ENCODE measurements at regions not wholly inside any gene's neighbourhood (a gene's known extent, or its start where the extent isn't known, plus 50 kb on each side); places are given as distances from the start of the nearest gene placed in this dataset.

DNA sequence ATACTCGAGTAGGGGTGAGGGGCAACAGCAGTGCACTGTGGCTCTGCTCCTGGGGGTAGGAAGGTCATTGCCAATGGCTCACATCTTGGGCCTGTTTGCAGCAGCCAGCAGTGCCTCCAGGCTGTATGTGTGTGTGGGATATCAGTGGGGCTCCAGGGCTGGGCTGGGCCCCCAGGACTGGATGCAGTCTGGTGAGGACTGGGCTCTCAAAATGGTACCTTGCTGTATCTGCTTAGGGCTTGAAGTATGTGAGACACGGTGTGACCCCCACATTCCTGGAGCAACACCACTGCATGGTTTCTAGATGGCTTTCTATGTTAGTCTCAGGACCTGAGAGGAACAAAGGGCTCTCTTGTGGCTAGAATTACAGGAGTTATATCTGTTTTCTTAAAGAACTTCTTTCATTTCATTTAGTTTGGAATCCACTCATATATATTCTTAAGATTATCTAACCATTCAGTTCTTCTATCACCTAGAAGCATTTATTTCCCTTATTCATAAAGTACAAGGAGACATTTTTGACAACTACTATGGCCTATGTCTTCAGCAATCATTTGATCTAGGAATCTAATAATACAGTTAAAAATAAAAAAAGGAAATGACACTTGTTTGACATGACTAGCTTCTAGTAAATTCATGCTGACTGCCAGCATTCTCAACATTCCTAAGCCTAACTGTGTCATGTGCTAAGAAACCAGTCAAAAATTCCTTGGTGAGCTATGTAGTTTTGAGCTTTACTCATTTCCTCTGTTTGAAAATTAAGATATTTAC is 443.2 kb upstream of the SEMA3A start:
- TF ChIP-seq FOXP2 (optimal IDR thresholded peaks at IDR 0.05; ENCODE audit: borderline replicate concordance, extremely low read depth, extremely low read length, insufficient read depth), result no peak

DNA sequence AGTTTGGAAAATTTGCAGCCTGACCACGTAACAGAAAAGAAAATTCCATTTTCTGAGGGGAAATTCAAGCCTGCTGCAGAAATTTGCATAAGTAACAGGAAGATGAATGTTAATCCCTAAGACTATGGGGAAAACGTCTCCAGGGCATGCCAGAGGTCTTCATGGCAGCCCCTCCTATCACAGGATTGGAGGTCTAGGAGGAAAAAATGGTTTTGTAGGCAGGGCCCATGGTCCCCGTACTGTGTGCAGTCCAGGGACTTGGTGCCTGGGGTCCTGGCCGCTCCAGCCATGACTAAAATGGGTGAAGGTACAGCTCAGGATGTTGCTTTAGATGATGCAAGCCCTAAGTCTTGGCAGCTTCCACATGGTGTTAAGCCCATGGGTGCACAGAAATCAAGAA is 437.3 kb upstream of the SEMA3A start:
- TF ChIP-seq, protein P1, sequence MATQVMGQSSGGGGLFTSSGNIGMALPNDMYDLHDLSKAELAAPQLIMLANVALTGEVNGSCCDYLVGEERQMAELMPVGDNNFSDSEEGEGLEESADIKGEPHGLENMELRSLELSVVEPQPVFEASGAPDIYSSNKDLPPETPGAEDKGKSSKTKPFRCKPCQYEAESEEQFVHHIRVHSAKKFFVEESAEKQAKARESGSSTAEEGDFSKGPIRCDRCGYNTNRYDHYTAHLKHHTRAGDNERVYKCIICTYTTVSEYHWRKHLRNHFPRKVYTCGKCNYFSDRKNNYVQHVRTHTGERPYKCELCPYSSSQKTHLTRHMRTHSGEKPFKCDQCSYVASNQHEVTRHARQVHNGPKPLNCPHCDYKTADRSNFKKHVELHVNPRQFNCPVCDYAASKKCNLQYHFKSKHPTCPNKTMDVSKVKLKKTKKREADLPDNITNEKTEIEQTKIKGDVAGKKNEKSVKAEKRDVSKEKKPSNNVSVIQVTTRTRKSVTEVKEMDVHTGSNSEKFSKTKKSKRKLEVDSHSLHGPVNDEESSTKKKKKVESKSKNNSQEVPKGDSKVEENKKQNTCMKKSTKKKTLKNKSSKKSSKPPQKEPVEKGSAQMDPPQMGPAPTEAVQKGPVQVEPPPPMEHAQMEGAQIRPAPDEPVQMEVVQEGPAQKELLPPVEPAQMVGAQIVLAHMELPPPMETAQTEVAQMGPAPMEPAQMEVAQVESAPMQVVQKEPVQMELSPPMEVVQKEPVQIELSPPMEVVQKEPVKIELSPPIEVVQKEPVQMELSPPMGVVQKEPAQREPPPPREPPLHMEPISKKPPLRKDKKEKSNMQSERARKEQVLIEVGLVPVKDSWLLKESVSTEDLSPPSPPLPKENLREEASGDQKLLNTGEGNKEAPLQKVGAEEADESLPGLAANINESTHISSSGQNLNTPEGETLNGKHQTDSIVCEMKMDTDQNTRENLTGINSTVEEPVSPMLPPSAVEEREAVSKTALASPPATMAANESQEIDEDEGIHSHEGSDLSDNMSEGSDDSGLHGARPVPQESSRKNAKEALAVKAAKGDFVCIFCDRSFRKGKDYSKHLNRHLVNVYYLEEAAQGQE (IDR thresholded peaks at IDR 0.05; ENCODE audit: insufficient read depth in 1 of 2, low read depth in 2 of 2, low read length in 2 of 2), result no peak
- TF ChIP-seq TAF1 (IDR thresholded peaks at IDR 0.05; ENCODE audit: borderline replicate concordance, insufficient read depth, low read length) (no peak), SIN3A (IDR thresholded peaks at IDR 0.05; ENCODE audit: borderline replicate concordance, insufficient read depth, low read length) (no peak), FOXP2 (optimal IDR thresholded peaks at IDR 0.05; ENCODE audit: borderline replicate concordance, extremely low read depth, extremely low read length, insufficient read depth) (no peak), POLR2AphosphoS5 (IDR thresholded peaks at IDR 0.05; ENCODE audit: low read depth, low read length) (no peak)

DNA sequence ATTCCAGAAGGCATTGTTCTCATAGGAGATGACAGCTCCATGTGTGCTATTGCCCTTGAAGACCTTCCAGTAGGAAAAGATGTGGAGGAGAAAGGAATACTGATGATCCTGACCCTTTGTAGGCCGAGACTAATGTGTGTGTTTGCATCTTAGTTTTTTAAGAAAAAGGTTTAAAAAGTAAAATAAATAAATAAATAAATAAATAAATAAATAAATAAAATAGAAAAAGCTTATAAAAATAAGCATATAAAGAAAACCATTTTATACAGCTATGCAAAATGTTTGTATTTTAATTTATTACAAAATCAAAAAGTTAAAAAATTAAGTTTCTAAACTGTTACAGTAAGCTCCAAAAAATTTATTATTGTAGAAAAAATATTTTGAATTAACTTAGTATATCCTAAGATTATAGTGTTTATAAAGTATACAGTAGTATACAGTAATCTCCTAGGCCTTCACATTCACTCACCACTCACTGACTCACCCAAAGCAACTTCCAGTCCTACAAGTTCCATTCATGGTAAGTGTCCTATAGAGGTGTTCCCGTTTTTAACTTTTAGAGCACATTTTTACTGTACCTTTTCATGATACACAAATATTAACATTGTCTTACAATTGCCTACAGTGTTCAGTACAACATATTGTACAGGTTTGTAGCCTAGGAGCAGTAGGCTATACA is 435.2 kb upstream of the SEMA3A start:
- TF ChIP-seq SIN3A (IDR thresholded peaks at IDR 0.05; ENCODE audit: borderline replicate concordance, insufficient read depth, low read length) (no peak), TAF1 (IDR thresholded peaks at IDR 0.05; ENCODE audit: borderline replicate concordance, insufficient read depth, low read length) (no peak), FOXP2 (optimal IDR thresholded peaks at IDR 0.05; ENCODE audit: borderline replicate concordance, extremely low read depth, extremely low read length, insufficient read depth) (no peak), POLR2AphosphoS5 (IDR thresholded peaks at IDR 0.05; ENCODE audit: low read depth, low read length) (no peak)
- TF ChIP-seq, protein P1 (IDR thresholded peaks at IDR 0.05; ENCODE audit: insufficient read depth in 1 of 2, low read depth in 2 of 2, low read length in 2 of 2), result no peak

DNA sequence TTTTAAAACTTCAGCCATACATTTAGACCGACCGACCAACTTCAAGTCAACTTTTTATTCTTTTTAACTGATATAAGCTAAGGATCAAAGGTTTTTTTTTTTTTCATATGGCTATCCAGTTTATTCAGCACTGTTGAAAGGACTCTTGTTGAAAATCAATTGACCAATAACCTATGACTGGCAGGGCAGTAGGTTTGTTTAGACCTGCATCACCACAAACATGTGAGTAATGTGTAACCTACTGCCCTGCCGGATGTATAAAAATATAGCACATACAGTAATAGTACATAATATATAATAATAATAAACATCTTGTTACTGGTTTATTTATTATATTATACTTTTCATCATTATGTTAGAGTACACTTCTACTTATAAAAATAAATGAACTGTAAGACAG is 434.6 kb upstream of the SEMA3A start:
- TF ChIP-seq FOXP2 (optimal IDR thresholded peaks at IDR 0.05; ENCODE audit: borderline replicate concordance, extremely low read depth, extremely low read length, insufficient read depth) (no peak), SIN3A (IDR thresholded peaks at IDR 0.05; ENCODE audit: borderline replicate concordance, insufficient read depth, low read length) (no peak), POLR2AphosphoS5 (IDR thresholded peaks at IDR 0.05; ENCODE audit: low read depth, low read length) (no peak), TAF1 (IDR thresholded peaks at IDR 0.05; ENCODE audit: borderline replicate concordance, insufficient read depth, low read length) (no peak)

DNA sequence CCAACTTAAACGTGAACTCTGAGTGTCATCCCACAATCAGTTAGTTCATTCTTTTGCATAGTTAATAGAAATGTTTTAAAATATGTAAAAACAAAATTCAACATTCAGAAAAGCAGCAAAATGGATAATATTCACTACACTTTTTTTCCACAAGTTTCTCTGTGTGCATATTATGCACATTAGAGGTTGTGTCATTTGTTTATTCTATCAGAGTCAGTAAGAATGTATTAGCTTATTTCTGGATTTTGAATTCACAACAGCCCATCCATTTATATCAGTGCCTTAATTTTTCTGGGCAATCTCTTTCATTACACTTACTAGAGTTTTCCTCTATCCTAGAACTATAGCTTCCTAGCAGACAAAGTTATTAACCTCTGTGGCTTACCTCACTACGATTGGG is 432.7 kb upstream of the SEMA3A start:
- TF ChIP-seq, protein P1 (IDR thresholded peaks at IDR 0.05; ENCODE audit: insufficient read depth in 1 of 2, low read depth in 2 of 2, low read length in 2 of 2), result no peak

DNA sequence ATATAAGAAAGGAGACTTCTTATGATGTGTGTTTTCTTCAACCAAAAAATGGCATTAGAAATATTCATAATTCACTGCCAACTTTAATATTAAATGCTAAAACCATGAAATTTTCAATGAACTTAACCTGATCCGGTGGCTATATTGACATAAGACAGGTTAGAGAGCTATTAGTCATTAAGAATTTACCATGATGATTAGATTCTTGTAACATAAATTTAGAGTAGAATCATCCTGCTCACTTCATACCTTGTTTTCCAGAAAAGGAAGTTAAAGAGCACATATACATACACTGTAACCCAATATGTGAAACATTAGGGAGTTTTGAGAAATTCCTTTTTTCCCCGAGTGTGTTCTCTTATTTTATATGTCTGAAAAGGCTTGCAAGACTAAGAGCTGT is 430.3 kb upstream of the SEMA3A start:
- TF ChIP-seq POLR2AphosphoS5 (IDR thresholded peaks at IDR 0.05; ENCODE audit: low read depth, low read length) (no peak), SIN3A (IDR thresholded peaks at IDR 0.05; ENCODE audit: borderline replicate concordance, insufficient read depth, low read length) (no peak), FOXP2 (optimal IDR thresholded peaks at IDR 0.05; ENCODE audit: borderline replicate concordance, extremely low read depth, extremely low read length, insufficient read depth) (no peak), TAF1 (IDR thresholded peaks at IDR 0.05; ENCODE audit: borderline replicate concordance, insufficient read depth, low read length) (no peak)
- TF ChIP-seq, protein P1 (IDR thresholded peaks at IDR 0.05; ENCODE audit: insufficient read depth in 1 of 2, low read depth in 2 of 2, low read length in 2 of 2), result no peak

Data from PFSK-1 (cell line).